ENCODE measurements at regions not wholly inside any gene's neighbourhood (a gene's known extent, or its start where the extent isn't known, plus 50 kb on each side); places are given as distances from the start of the nearest gene placed in this dataset.

DNA sequence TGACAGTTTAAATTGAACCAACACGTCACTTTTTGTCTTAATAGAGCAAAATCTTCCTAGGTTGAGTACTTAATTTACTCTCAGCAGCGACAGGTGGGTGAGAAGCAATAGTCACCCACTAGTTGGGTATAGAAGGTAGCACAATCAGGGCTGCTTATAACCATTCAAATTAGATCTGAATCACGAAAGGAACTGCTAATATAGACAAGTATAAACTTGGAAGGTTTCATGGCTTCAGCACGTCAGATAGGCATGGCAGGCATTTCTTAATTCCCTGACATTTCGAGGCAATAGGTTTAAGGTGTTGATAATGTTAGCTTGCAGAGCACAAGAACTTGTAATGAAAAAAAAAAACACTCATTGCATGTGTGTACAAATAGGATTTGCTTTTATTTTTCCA is 853.4 kb downstream of the PCDH7 start:
- H3K4me3 ChIP-seq, result no peak overlapping the region
- H3K9me3 ChIP-seq (ENCODE audit: low read depth), result no peaks in the 10 kb centered on the region

DNA sequence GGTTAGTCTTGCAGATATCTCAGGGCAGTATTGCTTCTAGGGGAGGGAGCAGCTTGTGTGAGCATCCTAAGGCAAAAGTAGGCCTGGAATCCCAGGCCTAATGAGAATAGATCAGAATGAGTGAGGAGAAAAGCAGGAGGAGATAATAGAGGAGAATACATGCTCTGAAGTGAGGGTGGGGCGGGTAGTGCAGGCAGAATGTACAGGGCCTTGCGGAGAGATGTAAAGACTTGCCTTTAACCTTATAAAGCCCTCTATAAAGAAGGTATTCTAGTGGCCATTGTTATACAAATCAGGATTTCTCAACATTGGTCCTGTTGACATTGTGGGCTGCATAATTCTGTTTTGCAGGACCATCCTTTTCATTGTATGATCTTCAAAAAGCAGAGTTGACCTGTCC is 855.3 kb downstream of the PCDH7 start:
- no peaks in the 10 kb centered on the region for H3K9me2 ChIP-seq (replicated peaks; ENCODE audit: insufficient read depth)
- H3K4me1 ChIP-seq (ENCODE audit: insufficient read depth), result no peaks in the 10 kb centered on the region
- no peaks in the 10 kb centered on the region for H3K79me2 ChIP-seq
- H3K27me3 ChIP-seq, result no peaks in the 10 kb centered on the region
- no peaks in the 10 kb centered on the region for H4K20me1 ChIP-seq (ENCODE audit: insufficient read depth, poor library complexity, severe bottlenecking)
- DNase-seq (ENCODE audit: low spot score), result no peak
- TF ChIP-seq, protein P1, sequence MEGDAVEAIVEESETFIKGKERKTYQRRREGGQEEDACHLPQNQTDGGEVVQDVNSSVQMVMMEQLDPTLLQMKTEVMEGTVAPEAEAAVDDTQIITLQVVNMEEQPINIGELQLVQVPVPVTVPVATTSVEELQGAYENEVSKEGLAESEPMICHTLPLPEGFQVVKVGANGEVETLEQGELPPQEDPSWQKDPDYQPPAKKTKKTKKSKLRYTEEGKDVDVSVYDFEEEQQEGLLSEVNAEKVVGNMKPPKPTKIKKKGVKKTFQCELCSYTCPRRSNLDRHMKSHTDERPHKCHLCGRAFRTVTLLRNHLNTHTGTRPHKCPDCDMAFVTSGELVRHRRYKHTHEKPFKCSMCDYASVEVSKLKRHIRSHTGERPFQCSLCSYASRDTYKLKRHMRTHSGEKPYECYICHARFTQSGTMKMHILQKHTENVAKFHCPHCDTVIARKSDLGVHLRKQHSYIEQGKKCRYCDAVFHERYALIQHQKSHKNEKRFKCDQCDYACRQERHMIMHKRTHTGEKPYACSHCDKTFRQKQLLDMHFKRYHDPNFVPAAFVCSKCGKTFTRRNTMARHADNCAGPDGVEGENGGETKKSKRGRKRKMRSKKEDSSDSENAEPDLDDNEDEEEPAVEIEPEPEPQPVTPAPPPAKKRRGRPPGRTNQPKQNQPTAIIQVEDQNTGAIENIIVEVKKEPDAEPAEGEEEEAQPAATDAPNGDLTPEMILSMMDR (IDR thresholded peaks at IDR 0.05; ENCODE audit: poor library complexity), result no peak
- TF ChIP-seq EZH2phosphoT487 (IDR thresholded peaks at IDR 0.05; ENCODE audit: low read depth, severe bottlenecking, unreplicated experiment) (no peak), EZH2 (IDR thresholded peaks at IDR 0.05; ENCODE audit: borderline replicate concordance) (no peak)
- H3K36me3 ChIP-seq (replicated peaks; ENCODE audit: insufficient read depth, low read depth), result no peaks in the 10 kb centered on the region
- no peak overlapping the region for H3K4me2 ChIP-seq
- H3K4me3 ChIP-seq, result no peak overlapping the region
- 61% methylated on average over 2 of the region's 2 CpGs for WGBS (ENCODE audit: low lambda C conversion rate, missing lambda C conversion rate)
- no peaks in the 10 kb centered on the region for H3K9me3 ChIP-seq (ENCODE audit: low read depth)
- no peak overlapping the region for H3K27ac ChIP-seq
- no peak overlapping the region for H2AFZ ChIP-seq

More for the DNA sequence above, 853.4 kb downstream of the PCDH7 start:
- no peaks in the 10 kb centered on the region for H3K36me3 ChIP-seq (replicated peaks; ENCODE audit: insufficient read depth, low read depth)
- no peak overlapping the region for H3K4me2 ChIP-seq
- 88% methylated on average over 5 of the region's 5 CpGs for WGBS (ENCODE audit: low lambda C conversion rate, missing lambda C conversion rate)
- no peak for DNase-seq (ENCODE audit: low spot score)
- H2AFZ ChIP-seq, result no peak overlapping the region
- TF ChIP-seq EZH2phosphoT487 (IDR thresholded peaks at IDR 0.05; ENCODE audit: low read depth, severe bottlenecking, unreplicated experiment) (no peak), EZH2 (IDR thresholded peaks at IDR 0.05; ENCODE audit: borderline replicate concordance) (no peak)
- TF ChIP-seq, protein P1 (IDR thresholded peaks at IDR 0.05; ENCODE audit: poor library complexity), result no peak
- no peaks in the 10 kb centered on the region for H3K9me2 ChIP-seq (replicated peaks; ENCODE audit: insufficient read depth)
- H3K4me1 ChIP-seq (ENCODE audit: insufficient read depth), result no peaks in the 10 kb centered on the region
- H3K27ac ChIP-seq, result no peak overlapping the region
- no peaks in the 10 kb centered on the region for H4K20me1 ChIP-seq (ENCODE audit: insufficient read depth, poor library complexity, severe bottlenecking)
- H3K27me3 ChIP-seq, result no peaks in the 10 kb centered on the region
- H3K79me2 ChIP-seq, result no peaks in the 10 kb centered on the region

DNA sequence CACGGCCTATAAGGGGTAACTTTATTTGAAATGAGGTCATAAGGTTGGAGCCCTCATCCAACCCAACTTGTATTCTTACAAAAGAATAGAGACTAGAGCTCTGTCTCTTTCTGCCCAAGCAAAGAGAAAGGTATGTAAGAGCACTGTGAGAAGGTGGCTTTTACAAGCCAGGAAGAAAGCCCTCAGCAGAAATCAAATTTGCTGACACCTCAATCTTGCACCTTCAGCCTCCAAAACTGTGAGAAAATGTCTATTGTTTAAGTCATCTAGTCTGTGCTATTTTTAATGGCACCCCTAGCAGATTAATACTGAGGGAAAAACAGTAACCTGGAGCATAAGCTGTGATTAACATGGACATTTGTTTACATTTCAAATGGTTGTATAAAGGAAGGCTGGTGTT is 860.7 kb downstream of the PCDH7 start:
- Histone ChIP-seq H2AFZ (no peak overlapping the region), H3K4me2 (no peak overlapping the region), H3K27ac (no peak overlapping the region), H3K4me3 (no peak overlapping the region), H3K4me1 (ENCODE audit: insufficient read depth) (no peaks in the 10 kb centered on the region), H3K36me3 (replicated peaks; ENCODE audit: insufficient read depth, low read depth) (no peaks in the 10 kb centered on the region), H3K9me2 (replicated peaks; ENCODE audit: insufficient read depth) (no peaks in the 10 kb centered on the region), H4K20me1 (ENCODE audit: insufficient read depth, poor library complexity, severe bottlenecking) (no peaks in the 10 kb centered on the region), H3K9me3 (ENCODE audit: low read depth) (no peaks in the 10 kb centered on the region), H3K27me3 (no peaks in the 10 kb centered on the region), H3K79me2 (no peaks in the 10 kb centered on the region)
- whole genome bisulfite sequencing (ENCODE audit: low lambda C conversion rate, missing lambda C conversion rate), result 88% methylated on average over 1 of the region's 1 CpG
- DNase-seq (ENCODE audit: low spot score), result no peak
- TF ChIP-seq, protein P1 (IDR thresholded peaks at IDR 0.05; ENCODE audit: poor library complexity), result no peak
- TF ChIP-seq EZH2phosphoT487 (IDR thresholded peaks at IDR 0.05; ENCODE audit: low read depth, severe bottlenecking, unreplicated experiment) (no peak), EZH2 (IDR thresholded peaks at IDR 0.05; ENCODE audit: borderline replicate concordance) (no peak)

DNA sequence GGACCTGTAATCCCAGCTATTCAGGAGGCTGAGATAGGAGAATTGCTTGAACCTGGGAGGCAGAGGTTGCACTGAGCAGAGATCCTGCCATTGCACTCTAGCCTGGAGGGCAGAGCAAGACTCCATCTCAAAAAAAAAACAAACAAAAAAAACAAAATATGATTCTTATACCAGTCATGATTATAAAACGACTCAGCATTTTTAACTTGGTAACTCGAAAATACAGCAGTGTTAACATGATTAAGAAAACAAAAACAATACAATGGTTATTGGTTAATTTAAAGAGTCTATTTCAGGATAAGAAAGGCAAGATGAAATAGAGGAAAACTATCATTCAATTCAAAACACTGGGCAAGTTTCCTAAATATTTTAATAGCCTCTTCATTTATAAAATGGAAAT is 865.3 kb downstream of the PCDH7 start:
- Histone ChIP-seq H3K4me3 (no peak overlapping the region), H3K9me3 (ENCODE audit: low read depth) (no peaks in the 10 kb centered on the region), H3K79me2 (no peaks in the 10 kb centered on the region), H3K4me1 (ENCODE audit: insufficient read depth) (no peaks in the 10 kb centered on the region), H3K27me3 (no peaks in the 10 kb centered on the region), H3K4me2 (no peak overlapping the region), H3K9me2 (replicated peaks; ENCODE audit: insufficient read depth) (no peaks in the 10 kb centered on the region), H2AFZ (no peak overlapping the region), H4K20me1 (ENCODE audit: insufficient read depth, poor library complexity, severe bottlenecking) (no peaks in the 10 kb centered on the region), H3K27ac (no peak overlapping the region), H3K36me3 (replicated peaks; ENCODE audit: insufficient read depth, low read depth) (no peaks in the 10 kb centered on the region)
- WGBS (ENCODE audit: low lambda C conversion rate, missing lambda C conversion rate), result 94% methylated on average over 2 of the region's 2 CpGs
- no peak for DNase-seq (ENCODE audit: low spot score)
- TF ChIP-seq EZH2 (IDR thresholded peaks at IDR 0.05; ENCODE audit: borderline replicate concordance) (no peak), EZH2phosphoT487 (IDR thresholded peaks at IDR 0.05; ENCODE audit: low read depth, severe bottlenecking, unreplicated experiment) (no peak)
- TF ChIP-seq, protein P1 (IDR thresholded peaks at IDR 0.05; ENCODE audit: poor library complexity), result no peak
